Anterior cingulate cortex (tissue), 58 donors: ENCODE measurements at regions not wholly inside any gene's neighbourhood (a gene's known extent, or its start where the extent isn't known, plus 50 kb on each side); places are given as distances from the start of the nearest gene placed in this dataset.
"Not testable (repeated sequence)": the region's sequence is repeated elsewhere in the genome, so short reads cannot be mapped to it uniquely, and the experiment has no call there.

Experiments
- DNase-seq, 58 donors: peaks; one replicate each; lab custom pipeline; 2025; lab: John Stamatoyannopoulos, UW

DNA sequence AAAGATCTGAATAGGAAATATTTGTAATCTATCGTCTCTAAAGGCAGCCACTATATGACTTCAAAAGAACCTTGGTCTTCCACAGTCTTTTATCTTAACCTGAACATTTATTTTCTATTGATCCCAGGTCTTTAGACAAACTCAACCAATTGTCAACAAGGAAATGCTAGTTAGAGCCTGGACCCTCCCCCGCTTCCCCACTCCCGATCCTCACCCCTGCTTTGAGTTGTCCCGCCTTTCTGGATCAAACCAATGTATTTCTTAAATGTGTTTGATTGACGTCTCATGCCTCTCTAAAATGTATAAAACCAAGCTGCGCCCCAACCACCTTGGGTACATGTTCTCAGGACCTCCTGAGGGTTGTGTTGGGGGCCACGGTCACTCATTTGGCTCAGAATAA is 506.6 kb downstream of the RPIA start:
- DNase-seq = not testable (repeated sequence)

- DNase-seq = not testable (repeated sequence)
Observed at GRCh38 chr2:89199453-89200246, 508.2 kb downstream of the RPIA start.

DNA sequence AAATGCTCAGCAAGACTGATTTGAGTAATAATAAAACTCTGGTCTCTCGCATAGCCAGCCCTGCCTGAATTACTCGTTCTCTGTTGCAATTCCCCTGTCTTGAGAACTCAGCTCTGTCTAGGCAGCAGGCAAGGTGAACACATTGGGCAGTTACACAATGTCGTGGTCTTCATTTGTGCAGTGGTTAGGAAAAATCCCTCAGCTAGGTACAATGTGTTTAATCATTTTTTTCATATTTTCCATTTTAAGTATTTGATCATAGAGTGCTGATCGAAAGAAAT is 508.7 kb downstream of the RPIA start:
- not testable (repeated sequence) for DNase-seq

- not testable (repeated sequence) for DNase-seq
Observed at GRCh38 chr2:89202518-89202917, 511.0 kb downstream of the RPIA start.

GRCh38 chr2:89205153-89205552 is 513.7 kb downstream of the RPIA start:
- DNase-seq = peak in 5 of 58 donors; percentile 1 to 5 (median 3)

DNA sequence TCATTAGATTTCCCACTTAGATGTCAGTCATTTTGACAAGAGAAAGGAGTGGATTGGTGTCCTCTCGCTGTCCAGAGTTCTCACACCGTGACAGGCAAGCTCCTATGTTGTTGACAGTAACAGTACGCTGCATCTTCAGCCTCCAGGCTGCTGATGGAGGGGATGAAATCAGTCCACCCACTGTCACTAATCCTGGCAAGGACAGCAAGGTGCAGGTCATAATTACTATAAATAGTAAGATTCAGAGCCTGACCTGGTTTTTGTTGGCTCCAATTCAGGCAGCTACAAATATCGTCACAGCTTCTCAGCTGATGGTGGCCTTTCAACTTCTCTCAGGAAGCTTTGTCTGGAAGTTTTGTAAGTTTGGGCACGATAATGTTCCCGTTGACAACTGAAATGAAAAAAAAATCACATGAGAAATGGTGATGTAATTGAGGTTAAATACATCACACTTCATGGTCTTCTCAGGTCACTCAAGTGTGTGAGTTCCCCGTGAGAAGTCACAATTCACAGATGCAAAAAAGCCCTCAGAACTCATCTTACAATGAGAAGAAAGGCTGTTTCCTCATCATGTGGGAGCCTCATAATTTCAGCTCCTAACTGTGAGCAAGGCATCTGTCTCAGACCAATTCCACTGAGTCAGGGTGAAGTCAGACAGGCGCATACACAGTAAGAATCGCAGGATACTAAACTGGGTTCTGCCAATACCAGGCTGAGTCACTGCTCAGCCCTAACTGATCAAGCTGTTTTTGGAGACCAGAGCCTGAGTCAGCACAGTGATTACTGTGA is 516.9 kb downstream of the RPIA start:
- peak in 3 of 58 donors; percentile 2 to 15 (median 5) for DNase-seq

- DNase-seq = peak in 3 of 58 donors; percentile 2 to 16 (median 2)
Observed at GRCh38 chr2:89213151-89213550, 521.7 kb downstream of the RPIA start.

GRCh38 chr2:89213811-89214210 is 522.3 kb downstream of the RPIA start:
- DNase-seq = not testable (repeated sequence)

DNA sequence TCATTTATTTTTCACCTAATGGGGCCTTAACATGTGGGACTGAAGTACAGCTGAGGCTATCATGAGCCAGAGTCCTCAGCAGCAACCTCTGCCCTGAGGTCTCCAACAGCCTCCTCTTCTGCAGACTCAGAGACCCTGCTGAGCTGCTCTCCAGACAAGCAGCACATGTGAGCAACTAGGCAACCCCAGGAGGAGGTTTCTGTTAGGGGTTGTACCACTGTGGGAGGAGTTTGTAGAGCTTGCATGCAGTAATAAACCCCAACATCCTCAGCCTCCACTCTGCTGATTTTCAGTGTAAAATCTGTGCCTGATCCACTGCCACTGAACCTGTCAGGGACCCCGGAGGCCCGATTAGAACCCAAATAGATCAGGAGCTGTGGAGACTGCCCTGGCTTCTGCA is 530.0 kb downstream of the RPIA start:
- DNase-seq = not testable (repeated sequence)

DNA sequence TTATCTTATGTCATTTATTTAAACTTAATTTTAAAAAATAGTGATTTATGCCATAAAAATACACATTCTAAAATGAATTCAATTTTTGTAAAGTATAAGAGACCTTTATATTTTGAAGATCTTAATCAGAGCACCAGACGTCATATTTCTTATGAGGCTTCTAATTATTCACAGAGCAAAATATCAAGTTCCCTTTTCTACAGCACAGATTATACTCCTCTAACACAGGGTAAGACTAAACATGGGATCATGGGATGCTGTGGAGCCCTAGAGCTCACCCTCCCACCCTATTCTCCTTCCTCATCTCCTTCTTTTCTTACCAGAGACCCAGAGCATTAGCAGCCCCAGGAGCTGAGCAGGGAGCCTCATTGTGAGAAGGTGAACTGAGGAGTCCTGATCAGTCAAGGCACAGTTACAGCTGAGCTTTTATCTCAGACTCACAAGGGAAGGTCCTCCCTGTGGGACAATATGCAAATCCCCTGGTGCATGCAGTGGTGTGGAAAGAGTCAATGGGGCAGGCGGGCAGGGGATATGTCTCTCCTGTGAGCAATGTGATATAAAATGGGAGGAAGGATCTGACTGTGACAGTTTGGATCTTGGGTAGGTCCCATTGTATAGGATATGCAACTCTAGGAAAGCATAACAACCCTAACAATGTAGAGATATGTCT is 530.7 kb downstream of the RPIA start:
- DNase-seq = not testable (repeated sequence)

DNA sequence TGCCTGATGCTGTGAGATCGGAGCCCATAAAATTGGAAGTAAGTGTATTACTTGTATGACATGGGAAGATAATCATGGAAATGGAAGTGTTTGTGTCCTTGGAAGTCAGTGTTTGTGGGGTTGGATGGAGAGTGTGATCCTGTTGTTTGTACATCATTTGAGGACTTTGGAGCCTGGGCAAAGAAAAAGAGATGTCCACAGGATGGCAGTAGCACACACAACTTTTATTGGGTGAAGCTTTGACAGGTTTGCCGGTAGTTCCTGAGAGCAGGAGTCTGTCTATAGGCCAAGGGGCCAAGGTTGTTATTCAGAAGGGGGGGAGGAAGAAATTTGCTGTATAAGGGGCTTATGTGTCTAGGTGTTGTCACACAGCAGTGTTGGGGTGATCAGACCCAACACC is 533.3 kb downstream of the RPIA start:
- DNase-seq = not testable (repeated sequence)

DNA sequence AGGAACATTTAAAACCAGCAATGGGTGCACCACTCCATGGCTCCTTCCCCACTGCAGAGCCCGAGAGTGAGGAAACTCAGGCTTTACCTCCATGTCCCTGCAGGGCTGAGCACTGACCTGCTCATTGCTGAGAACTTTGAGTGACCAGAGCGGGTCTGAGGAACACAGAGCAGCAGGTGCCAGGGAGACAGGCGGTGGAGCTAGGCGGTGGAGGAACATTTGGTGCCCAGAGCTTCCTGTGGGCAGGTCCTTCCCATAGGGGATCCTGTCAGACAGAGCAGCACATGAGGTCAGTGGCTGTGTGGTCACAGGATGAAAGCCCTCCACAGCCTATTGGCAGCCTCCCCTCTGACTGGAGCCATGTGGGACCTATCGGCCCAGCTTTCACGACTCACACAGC is 538.5 kb downstream of the RPIA start:
- not testable (repeated sequence) for DNase-seq

DNA sequence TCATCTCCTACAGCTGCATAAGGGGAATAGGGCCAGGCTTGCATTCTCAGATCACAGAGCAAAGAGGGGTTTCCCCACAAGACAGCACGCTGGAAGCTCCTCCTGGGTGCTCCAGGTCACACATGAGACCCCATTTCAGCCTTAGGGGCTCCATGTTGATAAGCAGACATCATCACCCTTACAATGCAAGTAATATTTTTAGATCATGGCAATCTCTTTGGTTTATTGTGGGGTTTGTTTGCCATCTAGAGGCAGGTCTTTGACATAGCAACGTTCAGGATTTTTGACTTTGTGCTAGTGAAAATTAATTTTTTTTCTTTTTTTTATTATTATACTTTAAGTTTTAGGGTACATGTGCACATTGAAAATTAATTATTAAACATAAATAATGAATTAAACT is 539.8 kb downstream of the RPIA start:
- not testable (repeated sequence) for DNase-seq

DNA sequence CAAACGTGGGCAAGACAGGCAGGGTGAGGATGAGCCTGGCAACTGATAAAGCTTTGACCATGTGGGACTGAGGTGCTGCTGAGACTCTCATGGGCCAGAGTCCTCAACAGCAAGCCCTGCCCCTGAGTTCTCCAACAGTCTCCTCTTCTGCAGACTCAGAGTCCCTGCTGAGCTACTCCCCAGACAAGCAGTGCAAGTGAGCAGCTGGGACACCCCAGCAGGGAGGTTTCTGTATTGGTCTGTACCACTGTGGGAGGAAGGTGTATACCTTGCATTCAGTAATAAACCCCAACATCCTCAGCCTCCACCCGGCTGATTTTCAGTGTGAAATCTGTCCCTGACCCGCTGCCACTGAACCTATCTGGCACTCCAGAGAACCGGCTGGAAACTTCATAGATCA is 542.5 kb downstream of the RPIA start:
- not testable (repeated sequence) for DNase-seq

DNA sequence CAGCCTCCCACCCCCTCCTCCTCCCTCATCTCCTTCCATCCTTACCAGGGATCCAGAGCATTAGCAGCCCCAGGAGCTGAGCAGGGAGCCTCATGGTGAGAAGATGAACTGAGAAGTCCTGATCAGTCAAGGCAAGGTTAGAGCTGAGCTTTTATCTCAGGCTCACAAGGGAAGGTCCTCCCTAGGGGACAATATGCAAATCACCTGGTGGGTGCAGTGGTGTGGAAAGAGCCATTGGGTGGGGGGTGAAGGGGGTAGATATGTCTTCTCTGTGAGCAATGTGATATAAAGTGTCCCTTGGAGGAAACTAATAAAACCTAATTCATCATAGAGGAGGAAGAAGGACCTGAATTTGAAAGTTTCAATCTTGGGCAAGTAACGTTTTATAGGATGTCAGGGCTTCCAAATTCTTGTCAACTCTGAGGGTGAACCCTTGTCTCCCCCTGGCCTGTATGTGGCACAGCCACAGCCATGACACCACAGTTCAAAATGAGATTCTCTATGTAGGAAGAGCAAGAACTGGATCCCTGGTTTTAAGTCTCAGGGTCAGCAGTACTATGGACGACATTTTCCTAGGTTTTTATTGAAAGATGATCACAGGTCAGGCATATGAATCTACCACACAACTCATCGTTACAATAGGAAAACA is 543.5 kb downstream of the RPIA start:
- not testable (repeated sequence) for DNase-seq

GRCh38 chr2:89236832-89237450 is 545.5 kb downstream of the RPIA start:
- DNase-seq = not testable (repeated sequence)

DNA sequence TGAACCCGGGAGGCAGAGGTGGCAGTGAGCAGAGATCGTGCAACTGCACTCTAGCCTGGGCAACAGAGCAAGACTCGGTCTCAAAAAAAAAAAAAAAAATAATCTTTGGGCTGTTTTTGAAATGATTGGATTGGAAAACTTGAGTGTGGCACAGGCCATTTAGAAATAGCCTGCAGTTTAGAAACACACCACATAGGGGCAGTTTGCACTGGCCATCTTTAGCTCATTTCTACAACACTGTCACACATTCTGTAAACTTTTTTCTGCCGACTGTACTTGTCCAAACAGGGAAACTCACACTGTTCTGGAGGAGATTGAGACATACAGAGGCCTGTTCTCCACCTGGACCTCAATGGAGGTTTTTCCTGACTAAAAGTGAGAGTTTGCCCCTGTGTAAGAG is 546.3 kb downstream of the RPIA start:
- DNase-seq = not testable (repeated sequence)

DNA sequence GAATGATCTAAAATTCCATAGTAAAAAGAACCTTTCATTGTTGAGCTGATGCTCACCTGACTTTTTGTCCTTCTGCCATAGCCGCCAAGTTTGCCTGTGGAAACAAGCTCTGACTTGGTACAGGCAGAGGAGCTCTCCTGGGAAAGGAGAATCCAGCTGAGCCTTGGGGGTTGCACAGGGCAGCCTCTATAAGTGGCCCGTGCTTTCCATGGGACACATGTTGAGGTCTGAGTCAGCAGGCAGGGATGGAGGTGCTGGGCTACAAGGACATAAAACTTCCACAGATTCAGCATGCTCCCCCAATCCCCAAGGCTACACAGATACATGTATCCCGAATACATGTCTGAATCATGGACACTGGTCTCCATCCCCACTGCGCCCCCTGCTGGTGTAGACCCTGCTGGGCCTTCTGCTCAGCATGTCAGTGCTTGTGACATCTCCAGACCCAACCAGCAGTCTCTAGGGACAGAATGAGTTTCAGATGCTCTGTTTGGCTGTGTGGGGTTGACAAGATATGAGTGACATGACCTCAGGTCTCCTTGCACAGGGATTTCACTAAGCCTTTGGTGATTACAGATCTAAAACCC is 551.7 kb downstream of the RPIA start:
- not testable (repeated sequence) for DNase-seq

DNA sequence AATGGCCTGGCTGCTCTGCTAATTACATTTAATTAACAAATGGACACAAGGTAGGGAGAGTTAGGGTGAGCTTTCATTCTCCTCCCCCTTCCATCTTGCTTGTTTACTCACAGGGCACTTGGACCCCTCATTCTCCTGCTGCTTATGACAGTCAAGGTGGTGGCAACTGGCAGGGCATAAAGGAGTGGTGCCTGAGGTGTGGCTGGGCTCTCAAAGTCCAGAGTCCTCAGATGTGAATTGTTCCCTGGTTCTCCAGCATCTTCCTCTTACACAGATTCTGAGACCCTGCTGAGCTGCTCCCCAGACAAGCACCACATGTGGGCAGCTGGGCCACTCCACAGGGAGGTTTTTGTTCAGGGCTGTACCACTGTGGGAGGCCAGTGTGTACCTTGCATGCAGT is 552.9 kb downstream of the RPIA start:
- not testable (repeated sequence) for DNase-seq

DNA sequence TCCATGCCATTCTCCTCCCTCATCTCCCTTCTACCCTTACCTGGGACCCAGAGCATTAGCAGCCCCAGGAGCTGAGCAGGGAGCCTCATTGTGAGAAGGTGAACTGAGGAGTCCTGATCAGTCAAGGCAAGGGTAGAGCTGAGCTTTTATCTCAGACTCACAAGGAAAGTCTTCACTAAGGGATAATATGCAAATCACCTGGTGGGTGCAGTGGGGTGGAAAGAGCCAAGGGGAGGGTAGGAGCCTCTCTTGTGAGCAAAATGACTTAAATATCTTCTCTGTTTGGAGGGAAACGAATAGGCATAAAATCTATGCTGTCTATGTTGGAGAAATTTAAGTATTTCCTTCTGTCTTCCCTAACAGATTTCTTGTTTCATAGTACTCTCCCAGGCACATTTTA is 554.0 kb downstream of the RPIA start:
- DNase-seq = not testable (repeated sequence)
